GM18867 (cell line): ENCODE measurements at regions not wholly inside any gene's neighbourhood (a gene's known extent, or its start where the extent isn't known, plus 50 kb on each side); places are given as distances from the start of the nearest gene placed in this dataset.
A peak's percentile ranks its signal among the peaks of the same experiment; 100 is the strongest.

Experiments used
- ATAC-seq: cut with Tn5 transposase; IDR thresholded peaks from one replicate; pipeline ENCODE4 v1.9.1; 2021; ENCODE audit warnings: mild to moderate bottlenecking, moderate library complexity; ENCODE audit not compliant: unreplicated experiment

- ATAC-seq: no peak
Observed at GRCh38 chr5:166992108-166992507, 1299.3 kb upstream of the WWC1 start.

GRCh38 chr5:166992874-166993722 is 1298.3 kb upstream of the WWC1 start:
- ATAC-seq: no peak

- no peak for ATAC-seq
Observed at GRCh38 chr5:166994226-166994625, 1297.2 kb upstream of the WWC1 start.

- no peak for ATAC-seq
Observed at GRCh38 chr5:167001246-167001645, 1290.2 kb upstream of the WWC1 start.

GRCh38 chr5:167008705-167009104 is 1282.7 kb upstream of the WWC1 start:
- no peak for ATAC-seq

GRCh38 chr5:167011196-167011595 is 1280.2 kb upstream of the WWC1 start:
- no peak for ATAC-seq

GRCh38 chr5:167012123-167013034 is 1279.1 kb upstream of the WWC1 start:
- ATAC-seq: no peak

GRCh38 chr5:167014401-167015056 is 1276.9 kb upstream of the WWC1 start:
- ATAC-seq: no peak

GRCh38 chr5:167020418-167020817 is 1271.0 kb upstream of the WWC1 start:
- ATAC-seq: no peak

- ATAC-seq: no peak
Observed at GRCh38 chr5:167029488-167029887, 1262.0 kb upstream of the WWC1 start.

GRCh38 chr5:167030500-167031120 is 1260.8 kb upstream of the WWC1 start:
- no peak for ATAC-seq

- ATAC-seq: no peak
Observed at GRCh38 chr5:167036585-167036984, 1254.9 kb upstream of the WWC1 start.

GRCh38 chr5:167049043-167049663 is 1242.3 kb upstream of the WWC1 start:
- peak; percentile 66 for ATAC-seq

GRCh38 chr5:167049771-167050567 is 1241.5 kb upstream of the WWC1 start:
- no peak for ATAC-seq

- no peak for ATAC-seq
Observed at GRCh38 chr5:167050568-167051401, 1240.7 kb upstream of the WWC1 start.

- ATAC-seq: no peak
Observed at GRCh38 chr5:167051402-167051768, 1240.1 kb upstream of the WWC1 start.

- no peak for ATAC-seq
Observed at GRCh38 chr5:167052791-167053190, 1238.7 kb upstream of the WWC1 start.

- no peak for ATAC-seq
Observed at GRCh38 chr5:167057665-167058064, 1233.8 kb upstream of the WWC1 start.

- ATAC-seq: no peak
Observed at GRCh38 chr5:167061695-167062094, 1229.8 kb upstream of the WWC1 start.
